Ammon's horn (tissue), 1 donor: ENCODE measurements at regions not wholly inside any gene's neighbourhood (a gene's known extent, or its start where the extent isn't known, plus 50 kb on each side); places are given as distances from the start of the nearest gene placed in this dataset.

ENCODE experiments used
- DNase-seq: peaks from one replicate; pipeline ENCODE4 v3.0.0-alpha.2; 2016; ENCODE audit warnings: low spot score

DNA sequence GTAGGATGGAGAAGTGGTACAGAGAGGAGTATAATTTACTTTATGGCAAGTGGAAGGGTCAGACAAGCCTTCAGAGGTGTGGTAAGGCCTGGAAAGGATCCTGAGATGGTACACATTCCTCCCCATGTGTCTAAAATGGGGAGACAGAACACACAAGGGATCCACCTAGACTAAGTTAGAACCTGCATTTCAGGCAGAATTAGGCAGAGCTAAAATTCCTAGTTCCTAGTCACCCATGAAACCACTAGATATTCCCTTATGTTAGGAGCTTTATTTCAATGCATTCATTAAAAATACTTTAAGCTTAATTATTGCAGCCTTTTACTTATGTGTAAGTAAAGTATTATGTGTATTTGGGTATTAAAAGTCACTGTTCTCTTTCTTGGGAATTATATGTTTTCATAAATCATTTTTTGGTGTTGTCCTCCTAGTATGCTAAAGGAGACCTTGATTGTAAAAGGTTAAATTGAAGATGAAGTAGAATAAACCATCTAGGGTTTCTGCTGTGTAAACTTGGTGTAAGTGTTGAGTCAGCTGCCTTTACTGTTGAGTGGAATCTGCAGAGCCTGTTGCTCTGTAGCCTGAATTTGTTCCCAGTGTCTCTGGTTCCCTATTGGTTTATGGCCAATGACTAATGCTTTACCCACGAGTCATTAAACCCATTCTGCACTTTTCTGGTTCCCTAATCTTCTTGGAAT lies 423.2 kb downstream of the ATP23 start:
- no peak for DNase-seq

DNA sequence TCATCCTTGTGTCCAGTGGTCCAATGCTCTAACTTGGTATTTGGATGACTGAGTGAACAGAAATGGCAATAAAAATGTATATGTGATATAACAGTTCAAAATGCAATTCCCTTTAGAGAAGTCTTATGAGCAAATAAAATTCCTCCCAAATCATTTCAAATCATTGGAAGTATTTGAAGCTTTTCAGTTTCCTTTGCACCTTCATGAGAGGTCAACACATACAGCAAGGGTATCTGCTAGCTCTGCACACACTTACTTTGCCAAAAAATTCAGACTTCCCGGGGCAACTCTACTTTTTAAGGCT lies 423.7 kb downstream of the ATP23 start:
- DNase-seq = no peak

DNA sequence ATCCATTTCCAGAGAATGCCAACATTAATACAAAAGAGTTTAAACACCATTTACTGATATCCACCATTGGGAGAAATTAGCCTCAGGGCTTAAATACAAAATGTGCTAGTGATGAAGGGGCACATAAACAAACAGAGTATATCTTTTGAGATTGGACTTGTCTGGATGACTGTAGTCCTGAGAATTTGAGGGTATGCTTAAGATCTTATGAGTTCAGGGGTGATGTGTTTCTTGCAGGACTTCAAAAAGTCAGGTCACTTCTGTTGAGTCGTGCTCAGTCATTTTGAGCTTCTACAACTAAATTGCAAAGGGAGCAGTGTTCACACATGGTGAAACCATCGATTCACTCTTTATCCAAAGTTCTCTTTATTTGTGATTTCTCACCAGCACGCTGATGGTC lies 425.7 kb downstream of the ATP23 start:
- no peak for DNase-seq

DNA sequence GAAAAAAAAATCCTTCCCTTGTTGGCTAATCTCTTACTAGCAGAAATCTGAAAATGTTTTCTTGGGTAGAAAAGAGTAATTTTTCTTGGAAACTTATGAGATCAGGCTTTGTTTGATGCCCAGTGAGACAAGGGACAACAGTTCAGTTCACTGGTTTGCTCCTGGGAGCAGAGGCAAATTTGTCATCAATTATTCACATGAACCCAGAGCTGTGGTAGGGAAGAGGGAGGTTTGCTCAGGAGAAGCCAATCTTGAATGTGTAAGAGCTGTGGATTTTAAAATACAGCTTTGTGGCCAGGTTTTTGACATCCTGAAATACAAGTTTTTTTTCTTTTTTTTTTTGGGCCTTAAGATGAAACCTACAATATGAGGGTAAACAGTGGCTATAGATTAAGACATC lies 426.6 kb downstream of the ATP23 start:
- DNase-seq = no peak

DNA sequence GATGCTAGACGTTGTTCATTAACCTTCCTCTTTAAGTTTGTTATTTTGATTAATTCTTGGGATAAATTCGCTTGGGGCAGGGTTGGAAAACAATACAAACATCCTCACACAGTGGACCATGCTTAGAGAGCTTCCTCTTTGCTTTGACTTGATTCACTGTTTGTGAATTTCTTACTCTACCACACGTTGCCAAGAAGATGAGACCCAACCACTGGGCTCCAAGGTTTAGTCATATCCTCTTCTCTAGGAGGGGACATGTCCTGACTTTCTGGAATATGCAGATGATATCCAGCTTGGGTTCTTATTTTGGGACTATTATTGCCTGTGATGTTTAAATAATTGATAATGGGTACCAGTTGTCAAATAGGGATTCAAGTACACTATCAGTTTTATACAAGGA lies 428.2 kb downstream of the ATP23 start:
- no peak for DNase-seq

DNA sequence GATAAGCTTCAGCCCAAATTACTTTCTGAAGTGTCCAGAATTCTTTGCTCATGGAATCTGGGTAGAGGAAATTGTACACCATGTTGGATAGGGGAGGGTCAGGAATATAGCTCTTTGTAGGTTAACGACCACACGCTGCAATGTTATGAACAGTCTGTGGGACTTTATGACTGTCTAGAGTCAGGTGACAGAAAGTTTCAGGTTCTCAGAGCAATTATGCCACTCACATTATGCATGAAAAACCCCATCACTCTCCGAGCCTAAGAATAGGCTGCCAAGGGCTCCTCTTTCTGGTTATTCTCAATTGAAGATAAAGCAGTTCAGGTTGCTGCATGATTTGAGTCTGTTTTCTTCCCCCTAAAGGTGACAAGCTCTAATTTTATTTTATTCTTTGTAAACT lies 430.9 kb downstream of the ATP23 start:
- DNase-seq = no peak

DNA sequence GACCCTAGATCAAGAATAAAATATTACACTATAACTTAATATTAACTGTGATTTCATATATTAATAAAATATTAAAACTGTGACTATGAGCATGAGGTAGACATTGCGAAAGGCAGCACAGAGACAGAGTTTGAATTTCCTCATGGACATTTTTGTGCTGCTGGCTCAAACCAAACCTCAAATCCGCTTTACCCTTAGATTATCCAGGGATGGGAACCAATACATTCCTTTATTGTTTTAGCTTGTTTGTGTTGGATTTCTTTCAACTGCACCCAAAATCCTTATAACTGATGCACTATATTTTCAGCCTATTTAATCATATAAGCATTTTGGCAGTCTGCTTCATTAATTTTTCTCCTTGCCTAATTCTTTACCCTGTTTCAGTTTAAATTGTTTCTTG lies 436.7 kb downstream of the ATP23 start:
- DNase-seq = no peak

DNA sequence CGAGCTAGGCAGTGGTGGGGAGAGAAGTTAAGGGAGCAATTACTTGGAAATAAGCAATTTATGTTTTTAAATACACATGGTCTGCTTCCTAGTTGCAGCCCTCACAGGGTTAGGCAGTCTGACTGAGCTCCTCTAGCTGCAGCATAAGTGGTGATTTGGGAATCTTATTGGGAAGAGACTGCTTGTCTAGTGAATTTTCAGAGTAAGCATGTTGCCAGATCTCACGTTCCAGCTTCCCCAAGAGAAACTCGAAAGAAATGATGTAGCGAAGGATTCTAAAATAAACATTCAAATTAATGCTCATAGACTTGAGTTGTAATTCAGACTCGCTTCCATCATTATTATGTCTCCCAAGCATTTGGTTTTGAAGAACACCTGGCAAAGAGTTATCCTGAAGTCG lies 440.2 kb downstream of the ATP23 start:
- DNase-seq = no peak

DNA sequence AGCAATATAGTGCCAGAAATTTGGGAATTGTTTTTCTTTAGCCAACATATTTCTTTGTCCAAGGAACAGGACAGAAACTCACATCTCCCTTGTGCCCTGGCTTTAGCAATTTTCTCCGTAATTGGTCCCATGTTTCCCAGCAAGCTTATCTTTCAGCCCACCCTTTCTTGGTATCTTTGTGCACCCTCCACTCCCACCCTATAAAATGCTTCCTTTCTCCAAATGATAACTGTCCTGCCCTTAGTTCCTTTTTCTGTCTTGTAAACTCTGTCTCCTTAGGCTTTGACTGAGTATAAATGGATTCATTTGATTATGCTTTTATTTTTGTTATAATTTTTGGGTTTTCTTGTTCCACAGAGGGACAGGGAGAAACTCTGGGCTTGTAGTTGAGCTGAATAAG lies 442.8 kb downstream of the ATP23 start:
- DNase-seq = no peak

DNA sequence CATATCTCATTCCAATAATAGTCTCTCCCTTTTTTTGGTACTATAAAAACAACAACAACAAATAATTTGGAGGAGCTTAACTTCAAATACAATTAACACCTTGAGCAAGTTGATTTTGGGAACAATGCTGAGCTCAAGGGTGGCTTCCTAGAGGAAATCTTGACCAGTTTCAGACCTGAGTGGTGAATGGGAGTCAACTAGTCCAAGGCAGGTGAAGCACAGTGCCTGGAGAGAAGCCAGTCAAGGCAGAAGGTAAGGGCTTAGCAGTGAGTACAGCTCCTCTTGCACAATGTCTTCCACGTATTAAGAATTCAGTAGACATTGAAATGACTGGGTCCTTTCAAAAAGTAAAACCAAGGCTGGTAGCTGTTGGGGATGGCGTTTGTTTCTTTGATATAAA lies 444.8 kb downstream of the ATP23 start:
- DNase-seq = no peak

DNA sequence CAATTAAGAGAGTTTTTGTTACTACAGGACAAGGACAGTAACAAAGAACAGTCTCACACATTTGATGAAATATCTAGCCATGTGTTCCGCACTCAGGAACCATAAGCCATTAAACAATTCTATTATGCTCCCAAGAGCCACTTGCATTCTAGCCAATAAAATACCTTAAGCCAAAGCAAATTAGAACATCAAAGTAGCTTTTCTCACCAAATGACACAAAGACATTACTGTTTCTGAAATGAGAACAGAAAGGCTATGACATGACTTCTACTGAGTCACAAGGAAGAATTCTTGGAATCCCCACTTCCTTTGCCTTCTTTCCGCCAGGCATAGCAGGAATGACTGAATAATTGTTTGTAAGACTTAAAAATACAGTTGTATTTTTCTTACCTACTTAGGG lies 445.8 kb downstream of the ATP23 start:
- DNase-seq = no peak

DNA sequence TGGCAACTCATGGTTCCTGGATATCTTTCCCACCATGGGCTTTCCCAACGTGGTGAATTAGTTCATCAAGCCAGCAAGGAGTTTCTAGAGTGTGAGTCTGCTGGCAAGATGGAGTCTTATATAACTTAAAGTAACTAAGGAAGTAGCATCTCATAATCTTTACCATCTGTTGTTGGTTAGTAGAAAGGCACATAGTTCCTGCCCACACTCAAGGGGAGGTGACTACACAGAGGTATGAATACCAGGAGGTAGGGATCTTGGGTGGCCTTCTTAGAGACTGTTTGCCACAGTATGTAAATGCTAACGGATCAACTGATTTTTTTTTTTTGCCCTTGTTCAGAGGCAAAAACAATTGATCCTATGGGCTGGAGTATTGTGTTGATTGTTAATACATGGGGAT lies 446.9 kb downstream of the ATP23 start:
- no peak for DNase-seq

DNA sequence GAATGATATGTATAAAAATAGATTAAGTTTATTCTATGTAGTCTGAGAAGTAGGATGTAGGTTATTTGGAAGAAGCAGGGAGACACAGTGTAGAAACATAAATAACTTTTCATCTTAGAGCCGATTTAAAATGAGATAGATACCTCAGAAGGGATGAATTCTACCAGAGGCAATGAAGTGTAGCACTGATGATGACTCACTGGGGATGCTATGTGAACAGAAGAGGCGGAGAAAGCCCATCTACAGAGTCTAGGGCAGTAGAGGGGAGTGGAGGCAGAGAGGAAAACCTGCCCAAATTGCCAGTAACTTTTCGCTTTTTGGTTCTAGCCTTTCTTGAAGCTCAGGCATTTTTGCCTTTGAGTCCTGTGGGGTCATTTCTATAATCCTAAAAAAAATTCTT lies 451.8 kb downstream of the ATP23 start:
- DNase-seq = no peak

DNA sequence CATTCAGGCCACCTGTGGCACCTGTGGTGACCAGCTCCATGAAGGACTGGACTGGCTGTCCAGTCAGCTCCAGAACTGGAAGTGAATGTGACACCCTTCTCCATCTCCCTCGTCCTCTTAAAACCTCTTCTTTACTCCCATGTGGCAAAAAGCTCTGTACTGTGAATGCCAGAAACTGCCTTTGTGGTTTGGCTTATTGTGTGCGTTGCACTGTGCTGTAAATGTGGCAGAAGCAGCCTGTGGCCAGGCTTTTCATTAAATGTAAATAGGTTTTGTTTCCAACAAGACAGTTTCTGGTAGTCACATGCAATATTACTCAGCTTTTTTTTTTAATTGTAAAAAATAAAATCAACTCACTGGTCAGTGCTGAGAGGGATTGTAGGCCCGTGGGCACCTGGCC lies 453.7 kb downstream of the ATP23 start:
- no peak for DNase-seq

DNA sequence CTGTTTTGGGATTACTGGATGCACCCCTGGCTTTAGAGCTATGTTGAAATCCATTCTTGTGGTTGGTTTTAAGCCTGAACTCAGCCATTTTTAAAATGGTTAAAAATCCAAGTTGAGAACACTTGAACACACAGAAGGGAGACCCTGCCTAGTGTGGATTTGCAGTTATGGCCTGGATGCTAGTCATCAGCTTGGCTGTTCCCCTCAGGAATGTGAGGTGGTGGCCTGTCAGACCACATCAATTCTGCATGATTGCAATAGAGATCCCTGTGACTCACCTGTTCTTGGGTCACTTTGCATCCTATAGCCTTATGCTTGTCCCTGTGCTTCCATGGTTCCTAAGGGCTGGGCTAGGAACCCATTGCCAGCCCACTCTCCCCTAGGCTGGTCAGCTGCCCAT lies 454.1 kb downstream of the ATP23 start:
- no peak for DNase-seq

DNA sequence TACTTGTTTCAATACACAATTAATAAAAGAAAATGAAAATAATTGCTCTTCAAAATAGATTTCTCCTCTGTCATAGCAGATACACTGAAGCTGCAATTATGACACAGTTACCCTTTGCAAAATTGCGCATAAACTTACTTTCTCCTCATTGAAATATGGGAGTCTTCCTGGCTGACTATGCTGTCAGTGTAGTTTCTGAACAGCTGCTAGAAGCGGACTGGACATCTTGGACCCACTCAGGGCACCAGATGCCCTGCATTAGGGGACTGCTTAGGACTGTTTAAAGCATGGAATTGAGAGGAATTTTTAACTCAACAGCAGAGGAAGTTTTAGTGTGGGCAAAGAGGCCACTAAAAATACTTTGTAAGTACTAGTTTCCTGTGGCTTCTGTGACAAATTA lies 454.9 kb downstream of the ATP23 start:
- DNase-seq = no peak

DNA sequence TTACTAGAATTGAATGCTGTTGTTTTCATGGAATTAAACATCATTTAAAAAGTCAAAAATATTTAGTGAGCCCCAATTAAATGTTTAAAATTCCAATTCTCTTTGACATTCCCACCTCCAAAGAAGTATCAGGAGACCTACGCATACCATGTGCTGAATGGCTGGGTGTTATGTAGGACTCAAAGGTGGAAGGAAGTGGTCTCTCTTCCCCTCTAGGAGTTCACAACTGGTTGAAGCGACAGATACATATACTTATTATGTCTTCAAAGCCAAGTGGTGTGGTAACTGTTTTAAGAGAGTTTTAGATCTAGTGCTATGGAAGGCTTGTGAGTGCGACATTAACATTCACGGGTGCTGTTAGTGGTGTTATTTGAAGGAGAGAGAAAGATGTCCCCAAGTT lies 464.0 kb downstream of the ATP23 start:
- DNase-seq = no peak

DNA sequence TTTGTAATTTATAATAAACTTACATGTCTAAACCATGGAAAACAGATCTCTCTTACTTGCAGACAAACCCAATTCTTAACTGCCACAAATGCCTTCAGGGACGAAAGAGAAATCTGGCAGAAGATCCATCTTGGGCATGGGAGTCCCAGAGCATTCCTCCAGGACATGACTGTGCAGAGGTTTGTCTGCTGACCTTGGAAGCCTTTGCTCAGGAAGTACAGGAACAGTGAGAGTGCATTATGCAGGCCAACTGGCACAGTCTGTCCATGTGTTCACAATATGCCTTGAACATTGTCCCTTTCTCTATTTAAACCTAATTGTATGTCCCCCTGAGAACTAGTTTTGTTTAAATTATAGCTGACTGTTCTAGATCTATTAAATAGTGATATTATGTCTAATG lies 467.1 kb downstream of the ATP23 start:
- DNase-seq = no peak

DNA sequence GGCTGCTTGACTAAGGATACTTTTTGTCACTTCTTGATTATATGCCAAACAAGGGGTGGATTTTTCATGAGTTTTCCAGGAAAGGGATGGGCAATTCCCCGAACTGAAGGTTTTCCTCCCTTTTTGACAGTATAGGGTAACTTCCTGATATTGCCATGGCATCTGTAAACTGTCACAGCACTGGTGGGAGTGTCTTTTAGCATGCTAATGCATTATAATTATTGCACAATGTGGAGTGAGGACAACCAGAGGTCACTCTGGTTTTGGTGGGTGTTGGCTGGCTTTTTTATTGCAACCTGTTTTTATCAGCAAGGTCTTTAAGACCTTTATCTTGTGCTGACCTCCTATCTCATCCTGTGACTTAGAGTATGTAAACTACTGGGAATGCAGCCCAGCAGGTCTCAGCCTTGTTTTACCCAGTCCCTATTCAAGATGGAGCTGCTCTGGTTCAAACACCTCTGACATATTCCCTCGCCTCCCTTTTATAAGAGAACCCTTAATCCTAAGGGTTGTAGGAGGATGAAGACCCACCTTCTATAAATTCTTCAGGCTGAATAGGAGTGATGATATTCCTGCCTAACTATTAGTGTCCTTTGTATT lies 471.2 kb downstream of the ATP23 start:
- no peak for DNase-seq

DNA sequence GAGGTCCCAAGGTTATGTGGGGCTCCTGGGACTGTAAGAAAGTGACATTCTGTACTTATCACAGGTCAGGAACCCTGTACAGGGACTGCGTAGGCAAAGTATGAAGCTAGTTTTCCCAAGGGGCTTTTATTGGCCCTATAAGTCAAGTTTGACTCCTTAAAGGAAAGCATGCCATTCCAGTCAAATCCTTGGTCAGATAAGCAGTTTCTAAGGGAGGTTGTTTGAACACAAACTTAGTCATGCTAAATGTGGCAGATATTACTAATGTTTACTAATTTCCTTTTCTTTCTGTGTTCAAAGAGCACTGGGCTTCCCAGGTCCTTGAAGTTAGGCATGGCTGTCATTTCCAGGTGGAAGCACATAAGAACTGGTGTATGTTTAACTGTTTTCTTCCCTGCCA lies 472.4 kb downstream of the ATP23 start:
- DNase-seq = no peak

DNA sequence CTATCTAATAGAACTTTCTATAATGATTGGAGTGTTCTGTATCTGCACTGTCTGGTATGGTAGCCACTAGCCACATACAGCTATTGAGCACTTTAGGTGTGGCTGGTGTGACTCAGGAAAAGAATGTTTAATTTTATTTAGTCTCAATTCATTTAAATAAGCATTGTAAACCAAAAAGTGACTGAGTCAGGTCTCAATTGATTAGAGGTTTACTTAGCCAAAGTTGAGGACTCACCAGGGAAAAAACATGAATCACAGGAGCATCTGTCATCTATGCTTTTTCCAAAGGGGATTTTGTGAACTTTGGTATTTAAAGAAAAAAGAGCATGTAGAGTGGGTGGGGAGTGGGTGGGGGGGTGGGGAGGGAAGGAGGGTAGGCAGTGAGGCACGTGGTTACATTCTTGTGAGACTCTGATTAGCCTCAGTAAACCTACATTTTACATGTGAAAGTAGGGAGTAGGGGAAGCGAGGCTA lies 473.1 kb downstream of the ATP23 start:
- DNase-seq = no peak

DNA sequence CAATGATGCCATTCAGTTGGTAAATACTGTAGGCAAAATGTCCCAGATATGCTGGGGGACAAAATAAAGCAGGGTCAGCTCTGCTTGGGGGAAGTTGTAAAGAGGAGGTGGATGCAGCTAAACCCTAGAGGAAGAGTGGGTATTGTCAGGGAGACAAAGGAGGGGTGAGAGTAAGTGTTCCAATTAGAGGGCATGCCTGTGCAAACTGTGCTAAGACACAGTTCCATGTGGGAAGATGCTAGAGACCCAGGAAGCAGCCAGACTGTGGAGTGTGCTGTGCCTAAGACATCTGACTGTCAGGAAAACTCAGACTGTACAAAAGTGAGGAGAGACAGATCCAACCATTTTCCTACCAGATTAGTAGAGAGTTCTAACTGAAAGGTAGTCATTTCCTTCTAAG lies 474.3 kb downstream of the ATP23 start:
- DNase-seq = peak; percentile 15

DNA sequence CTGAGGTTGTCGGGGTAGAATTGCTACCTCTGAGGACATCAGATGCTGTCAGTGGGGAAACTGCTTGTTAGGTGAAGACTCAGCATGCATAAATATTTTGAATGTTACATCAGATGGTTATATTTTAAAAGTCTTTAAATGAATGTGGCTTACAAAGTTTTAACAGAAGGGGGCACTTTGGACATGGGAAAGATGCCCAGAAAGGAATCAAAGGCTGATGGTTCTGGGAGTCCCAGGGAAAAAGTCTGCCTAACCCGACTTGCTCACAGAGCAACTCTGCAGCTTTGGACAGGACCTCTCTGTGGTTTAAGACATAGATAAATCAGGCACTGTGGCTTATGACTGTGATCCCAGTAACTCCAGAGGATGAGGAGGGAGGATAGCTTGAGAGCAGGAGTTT lies 474.9 kb downstream of the ATP23 start:
- DNase-seq = no peak

DNA sequence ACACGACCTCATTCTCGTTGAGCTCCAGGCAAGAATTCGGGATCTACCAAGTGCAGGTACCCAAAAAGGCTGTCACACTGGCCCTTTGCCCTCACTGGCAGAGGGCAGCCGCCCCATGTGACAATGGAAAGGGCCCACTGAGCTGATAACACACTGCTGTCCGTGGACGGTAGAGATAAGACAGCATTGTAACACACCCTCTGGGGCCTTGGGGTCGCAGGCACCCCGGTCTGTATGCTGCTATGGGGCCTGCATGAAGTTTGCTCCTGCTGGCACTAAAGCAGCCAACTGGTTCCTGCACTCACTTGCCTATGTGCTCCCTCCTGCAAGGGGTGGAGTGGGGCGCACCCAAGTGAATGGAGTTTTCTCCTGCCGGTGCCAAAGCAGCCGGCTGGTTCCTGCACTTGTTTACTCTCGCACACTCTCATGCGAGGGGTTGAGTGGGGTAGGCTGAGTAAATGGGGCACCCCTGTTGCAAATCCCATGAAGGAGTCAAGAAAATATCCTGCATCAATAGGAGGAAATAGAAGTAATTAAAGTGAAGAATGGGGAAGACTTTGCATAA lies 477.9 kb downstream of the ATP23 start:
- no peak for DNase-seq
